ENCODE measurements at regions not wholly inside any gene's neighbourhood (a gene's known extent, or its start where the extent isn't known, plus 50 kb on each side); places are given as distances from the start of the nearest gene placed in this dataset.

GRCh38 chr11:42596576-42597145 is 715.1 kb upstream of the API5 start:
- Histone ChIP-seq H3K27ac (replicated peaks) (no peak overlapping the region), H3K4me3 (replicated peaks; ENCODE audit: insufficient read depth, low read length) (no peak overlapping the region), H3K27me3 (ENCODE audit: insufficient read depth, poor library complexity, severe bottlenecking) (no peaks in the 10 kb centered on the region)
- DNase-seq (ENCODE audit: low read depth in 1 of 2, low spot score in 1 of 2) = no peak
- TF ChIP-seq REST (IDR thresholded peaks at IDR 0.05; ENCODE audit: insufficient replicate concordance, low read depth) (no peak), POLR2AphosphoS5 (IDR thresholded peaks at IDR 0.05; ENCODE audit: low read depth) (no peak), SPI1 (IDR thresholded peaks at IDR 0.05; ENCODE audit: borderline replicate concordance, low read depth) (no peak)

GRCh38 chr11:42598341-42598740 is 713.5 kb upstream of the API5 start:
- H3K27me3 ChIP-seq (ENCODE audit: insufficient read depth, poor library complexity, severe bottlenecking) = no peaks in the 10 kb centered on the region
- H3K4me3 ChIP-seq (replicated peaks; ENCODE audit: insufficient read depth, low read length) = no peak overlapping the region
- TF ChIP-seq CTCF (IDR thresholded peaks at IDR 0.05; ENCODE audit: insufficient read depth, low read length) (no peak), SPI1 (IDR thresholded peaks at IDR 0.05; ENCODE audit: borderline replicate concordance, low read depth) (no peak), POLR2AphosphoS5 (IDR thresholded peaks at IDR 0.05; ENCODE audit: low read depth) (no peak), GABPA (IDR thresholded peaks at IDR 0.05; ENCODE audit: low read depth) (no peak), REST (IDR thresholded peaks at IDR 0.05; ENCODE audit: insufficient replicate concordance, low read depth) (no peak)
- no peak overlapping the region for H3K27ac ChIP-seq (replicated peaks)
- DNase-seq (ENCODE audit: low read depth in 1 of 2, low spot score in 1 of 2) = no peak

GRCh38 chr11:42620796-42621195 is 691.0 kb upstream of the API5 start:
- no peaks in the 10 kb centered on the region for H3K27me3 ChIP-seq (ENCODE audit: insufficient read depth, poor library complexity, severe bottlenecking)
- no peak overlapping the region for H3K27ac ChIP-seq (replicated peaks)
- no peak overlapping the region for H3K4me3 ChIP-seq (replicated peaks; ENCODE audit: insufficient read depth, low read length)
- no peak for TF ChIP-seq SPI1 (IDR thresholded peaks at IDR 0.05; ENCODE audit: borderline replicate concordance, low read depth)
- no peak for TF ChIP-seq GABPA (IDR thresholded peaks at IDR 0.05; ENCODE audit: low read depth)
- TF ChIP-seq REST (IDR thresholded peaks at IDR 0.05; ENCODE audit: insufficient replicate concordance, low read depth) = no peak
- TF ChIP-seq POLR2AphosphoS5 (IDR thresholded peaks at IDR 0.05; ENCODE audit: low read depth) = no peak
- no peak for TF ChIP-seq CTCF (IDR thresholded peaks at IDR 0.05; ENCODE audit: insufficient read depth, low read length)
- DNase-seq (ENCODE audit: low read depth in 1 of 2, low spot score in 1 of 2) = no peak
